ENCODE measurements at regions not wholly inside any gene's neighbourhood (a gene's known extent, or its start where the extent isn't known, plus 50 kb on each side); places are given as distances from the start of the nearest gene placed in this dataset.

DNA sequence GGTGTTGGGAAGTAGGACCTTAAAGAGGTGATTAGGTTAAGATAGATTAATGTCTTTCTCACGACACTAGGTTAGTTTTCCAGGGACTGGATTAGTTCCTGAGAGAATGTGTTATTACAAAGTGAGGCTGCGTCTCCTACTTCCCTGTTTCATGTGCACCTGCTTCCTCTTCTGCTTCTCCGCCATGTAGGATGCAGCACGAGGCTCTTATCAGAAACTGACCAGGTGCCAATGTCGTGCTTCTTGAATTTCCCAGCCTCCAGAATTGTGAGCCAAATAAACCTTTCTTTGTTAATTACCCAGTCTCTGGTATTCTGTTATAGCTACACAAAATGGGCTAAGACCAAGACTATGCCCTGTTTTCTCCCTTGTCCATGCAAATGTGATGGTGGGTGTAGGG, 152.2 kb upstream of the LMO4 start:
- TF ChIP-seq, protein P1, sequence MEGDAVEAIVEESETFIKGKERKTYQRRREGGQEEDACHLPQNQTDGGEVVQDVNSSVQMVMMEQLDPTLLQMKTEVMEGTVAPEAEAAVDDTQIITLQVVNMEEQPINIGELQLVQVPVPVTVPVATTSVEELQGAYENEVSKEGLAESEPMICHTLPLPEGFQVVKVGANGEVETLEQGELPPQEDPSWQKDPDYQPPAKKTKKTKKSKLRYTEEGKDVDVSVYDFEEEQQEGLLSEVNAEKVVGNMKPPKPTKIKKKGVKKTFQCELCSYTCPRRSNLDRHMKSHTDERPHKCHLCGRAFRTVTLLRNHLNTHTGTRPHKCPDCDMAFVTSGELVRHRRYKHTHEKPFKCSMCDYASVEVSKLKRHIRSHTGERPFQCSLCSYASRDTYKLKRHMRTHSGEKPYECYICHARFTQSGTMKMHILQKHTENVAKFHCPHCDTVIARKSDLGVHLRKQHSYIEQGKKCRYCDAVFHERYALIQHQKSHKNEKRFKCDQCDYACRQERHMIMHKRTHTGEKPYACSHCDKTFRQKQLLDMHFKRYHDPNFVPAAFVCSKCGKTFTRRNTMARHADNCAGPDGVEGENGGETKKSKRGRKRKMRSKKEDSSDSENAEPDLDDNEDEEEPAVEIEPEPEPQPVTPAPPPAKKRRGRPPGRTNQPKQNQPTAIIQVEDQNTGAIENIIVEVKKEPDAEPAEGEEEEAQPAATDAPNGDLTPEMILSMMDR (IDR thresholded peaks at IDR 0.05), result no peak
- TF ChIP-seq, protein P2, sequence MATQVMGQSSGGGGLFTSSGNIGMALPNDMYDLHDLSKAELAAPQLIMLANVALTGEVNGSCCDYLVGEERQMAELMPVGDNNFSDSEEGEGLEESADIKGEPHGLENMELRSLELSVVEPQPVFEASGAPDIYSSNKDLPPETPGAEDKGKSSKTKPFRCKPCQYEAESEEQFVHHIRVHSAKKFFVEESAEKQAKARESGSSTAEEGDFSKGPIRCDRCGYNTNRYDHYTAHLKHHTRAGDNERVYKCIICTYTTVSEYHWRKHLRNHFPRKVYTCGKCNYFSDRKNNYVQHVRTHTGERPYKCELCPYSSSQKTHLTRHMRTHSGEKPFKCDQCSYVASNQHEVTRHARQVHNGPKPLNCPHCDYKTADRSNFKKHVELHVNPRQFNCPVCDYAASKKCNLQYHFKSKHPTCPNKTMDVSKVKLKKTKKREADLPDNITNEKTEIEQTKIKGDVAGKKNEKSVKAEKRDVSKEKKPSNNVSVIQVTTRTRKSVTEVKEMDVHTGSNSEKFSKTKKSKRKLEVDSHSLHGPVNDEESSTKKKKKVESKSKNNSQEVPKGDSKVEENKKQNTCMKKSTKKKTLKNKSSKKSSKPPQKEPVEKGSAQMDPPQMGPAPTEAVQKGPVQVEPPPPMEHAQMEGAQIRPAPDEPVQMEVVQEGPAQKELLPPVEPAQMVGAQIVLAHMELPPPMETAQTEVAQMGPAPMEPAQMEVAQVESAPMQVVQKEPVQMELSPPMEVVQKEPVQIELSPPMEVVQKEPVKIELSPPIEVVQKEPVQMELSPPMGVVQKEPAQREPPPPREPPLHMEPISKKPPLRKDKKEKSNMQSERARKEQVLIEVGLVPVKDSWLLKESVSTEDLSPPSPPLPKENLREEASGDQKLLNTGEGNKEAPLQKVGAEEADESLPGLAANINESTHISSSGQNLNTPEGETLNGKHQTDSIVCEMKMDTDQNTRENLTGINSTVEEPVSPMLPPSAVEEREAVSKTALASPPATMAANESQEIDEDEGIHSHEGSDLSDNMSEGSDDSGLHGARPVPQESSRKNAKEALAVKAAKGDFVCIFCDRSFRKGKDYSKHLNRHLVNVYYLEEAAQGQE (IDR thresholded peaks at IDR 0.05; ENCODE audit: low read depth, low read length), result no peak

All from SK-N-SH (cell line).